Neutrophil (primary cell): ENCODE measurements at regions not wholly inside any gene's neighbourhood (a gene's known extent, or its start where the extent isn't known, plus 50 kb on each side); places are given as distances from the start of the nearest gene placed in this dataset.

ENCODE experiments used
- H3K27ac ChIP-seq: fragments of 200-600 bp; sonication (generic); 2 replicates; pipeline ENCODE4 v1.5.1; 2016; ENCODE audit warnings: mild to moderate bottlenecking, moderate library complexity
- H3K27me3 ChIP-seq: fragments of 200-600 bp; sonication (generic); 2 replicates; pipeline ENCODE4 v1.6.0; 2016; ENCODE audit warnings: mild to moderate bottlenecking
- H3K36me3 ChIP-seq: fragments of 200-600 bp; sonication (generic); 2 replicates; pipeline ENCODE4 v1.5.1; 2017
- H3K4me1 ChIP-seq, 2 experiments: fragments of 200-600 bp in 1 of 2; sonication (generic) in 1 of 2; 1 replicate in 1 of 2; 2 replicates in 1 of 2; pipeline versions ENCODE4 v1.5.1 to v1.6.1; 2013 to 2016; ENCODE audit warnings: low read depth in 1 of 2, low read length in 1 of 2, mild to moderate bottlenecking in 1 of 2, moderate library complexity in 1 of 2; ENCODE audit not compliant: control insufficient read depth in 1 of 2, insufficient read depth in 1 of 2
- H3K4me3 ChIP-seq, 2 experiments: fragments of 200-600 bp in 1 of 2; sonication (generic) in 1 of 2; 1 replicate in 1 of 2; 2 replicates in 1 of 2; pipeline ENCODE4 v1.5.1; 2013 to 2016; ENCODE audit warnings: low read depth in 1 of 2, low read length in 1 of 2, mild to moderate bottlenecking in 1 of 2, moderate library complexity in 1 of 2
- H3K9me3 ChIP-seq: fragments of 200-600 bp; sonication (generic); 2 replicates; pipeline ENCODE4 v1.5.1; 2016
- CTCF ChIP-seq: fragments of 200-600 bp; sonication (generic); IDR thresholded peaks from 2 replicates; pipeline ENCODE4 v1.5.1; 2016; ENCODE audit warnings: antibody characterized with exemption

- no peaks in the 10 kb centered on the region for H3K9me3 ChIP-seq
- no peaks in the 10 kb centered on the region for H3K36me3 ChIP-seq
- no peak for TF ChIP-seq CTCF
- no peaks in the 10 kb centered on the region for H3K4me1 ChIP-seq
- H3K4me3 ChIP-seq: no peak overlapping the region
- no peaks in the 10 kb centered on the region for H3K27me3 ChIP-seq
- no peak overlapping the region for H3K27ac ChIP-seq
These were observed 188.6 kb upstream of the HABP2 start for GRCh38 chr10:113364227-113364626.

GRCh38 chr10:113368666-113369364 lies 184.0 kb upstream of the HABP2 start:
- Histone ChIP-seq H3K27me3 (no peaks in the 10 kb centered on the region), H3K4me1 (no peaks in the 10 kb centered on the region), H3K36me3 (no peaks in the 10 kb centered on the region), H3K9me3 (no peaks in the 10 kb centered on the region), H3K4me3 (no peak overlapping the region), H3K27ac (no peak overlapping the region)
- no peak for TF ChIP-seq CTCF

- Histone ChIP-seq H3K4me3 (no peak overlapping the region), H3K36me3 (no peaks in the 10 kb centered on the region), H3K9me3 (no peaks in the 10 kb centered on the region), H3K27ac (no peak overlapping the region), H3K27me3 (no peaks in the 10 kb centered on the region), H3K4me1 (no peaks in the 10 kb centered on the region)
- TF ChIP-seq CTCF: no peak
These were observed 183.5 kb upstream of the HABP2 start for GRCh38 chr10:113369365-113369694.

- H3K27ac ChIP-seq: no peak overlapping the region
- no peak overlapping the region for H3K4me3 ChIP-seq
- TF ChIP-seq CTCF: no peak
- peaks cover 0 to 1% of the 10 kb centered on the region in 2 experiments for H3K4me1 ChIP-seq
- H3K9me3 ChIP-seq: no peaks in the 10 kb centered on the region
- H3K36me3 ChIP-seq: no peaks in the 10 kb centered on the region
- H3K27me3 ChIP-seq: no peaks in the 10 kb centered on the region
These were observed 176.4 kb upstream of the HABP2 start for GRCh38 chr10:113376428-113376827.

GRCh38 chr10:113379091-113379490 lies 173.8 kb upstream of the HABP2 start:
- no peak overlapping the region for H3K27ac ChIP-seq
- H3K27me3 ChIP-seq: no peaks in the 10 kb centered on the region
- H3K9me3 ChIP-seq: no peaks in the 10 kb centered on the region
- peaks cover 7 to 19% of the 10 kb centered on the region in 2 experiments for H3K4me1 ChIP-seq
- no peak overlapping the region for H3K4me3 ChIP-seq
- no peak for TF ChIP-seq CTCF
- H3K36me3 ChIP-seq: no peaks in the 10 kb centered on the region
